ENCODE measurements at regions not wholly inside any gene's neighbourhood (a gene's known extent, or its start where the extent isn't known, plus 50 kb on each side); places are given as distances from the start of the nearest gene placed in this dataset.

- DNase-seq (ENCODE audit: low spot score) = no peak
Measured at GRCh38 chr3:161800985-161801559, 304.5 kb downstream of the OTOL1 start.

GRCh38 chr3:161818106-161818505 is 321.5 kb downstream of the OTOL1 start:
- no peak for DNase-seq (ENCODE audit: low spot score)

DNA sequence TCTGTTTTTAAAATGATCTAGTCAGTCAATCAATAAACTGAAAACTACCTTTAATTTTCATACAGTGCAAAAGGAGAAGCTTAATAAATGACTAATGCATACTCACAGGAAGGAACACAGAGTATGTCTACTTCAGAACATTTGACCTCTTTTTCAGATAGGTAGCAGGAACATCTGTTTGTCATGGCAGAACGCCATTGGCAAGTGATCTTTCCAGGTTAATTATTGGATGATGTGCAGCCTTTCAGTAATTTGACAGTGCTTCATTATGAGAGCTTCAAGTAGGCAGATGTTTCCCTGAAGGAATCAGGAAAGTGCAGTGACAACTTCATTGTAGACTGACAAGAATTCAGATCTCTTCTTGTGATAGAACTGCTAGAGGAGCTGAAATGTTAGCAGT is 325.0 kb downstream of the OTOL1 start:
- peak; percentile 62 for DNase-seq (ENCODE audit: low spot score)

DNA sequence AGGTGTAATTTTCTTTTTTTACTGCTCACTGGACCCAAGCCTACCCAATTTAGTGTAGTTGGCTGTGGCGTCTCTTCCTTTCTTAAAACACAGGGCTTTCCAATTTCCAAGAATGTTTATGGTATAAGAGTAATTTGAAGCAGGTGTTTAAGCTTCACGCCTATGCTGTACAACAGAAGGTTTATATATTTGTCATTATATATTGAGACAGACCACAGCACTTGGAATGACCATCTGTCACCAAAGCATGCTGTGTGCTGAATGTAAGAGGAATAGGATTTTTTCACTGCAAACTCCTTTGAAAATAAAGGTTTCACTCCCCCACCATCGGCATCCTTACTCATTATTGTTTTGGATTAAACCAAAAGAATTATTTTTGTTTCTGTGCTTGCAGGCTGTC is 325.7 kb downstream of the OTOL1 start:
- no peak for DNase-seq (ENCODE audit: low spot score)

DNA sequence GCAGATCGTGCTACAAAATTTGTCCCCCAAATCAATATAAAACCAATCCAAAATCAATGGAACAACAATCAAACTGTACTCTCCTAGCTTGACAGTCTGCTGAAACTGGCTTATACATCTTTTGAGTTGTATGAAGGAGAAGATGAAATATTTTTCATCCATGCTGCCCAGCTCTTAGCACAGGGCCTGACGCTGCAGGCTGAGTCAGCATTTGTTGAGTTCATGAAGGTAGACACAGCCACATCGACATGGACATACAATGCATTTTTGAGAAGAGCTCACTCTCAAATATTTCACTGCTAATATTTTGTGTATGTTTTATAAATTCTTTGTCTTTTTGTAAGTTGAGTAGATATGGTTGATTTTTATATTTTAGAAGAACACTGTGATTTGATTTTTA is 327.3 kb downstream of the OTOL1 start:
- no peak for DNase-seq (ENCODE audit: low spot score)

DNA sequence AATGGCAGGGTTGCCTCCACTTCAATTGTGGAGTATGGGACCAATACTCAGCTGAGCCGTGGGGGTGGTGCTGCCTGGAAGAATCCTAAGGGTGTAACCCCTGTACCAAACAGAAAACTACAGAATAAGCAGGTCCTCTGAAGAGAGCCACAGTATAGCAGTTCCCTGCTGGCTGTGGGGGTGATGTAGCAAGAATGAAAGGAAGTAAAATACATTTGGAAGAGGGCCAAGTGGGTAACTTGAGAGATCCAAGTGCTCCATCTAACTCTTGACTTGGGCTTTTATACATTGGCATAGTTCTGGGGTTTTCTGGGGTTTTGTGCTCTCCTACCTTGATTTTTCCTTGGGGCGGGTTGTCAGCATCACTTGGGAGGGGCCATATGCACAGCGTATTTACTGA is 341.4 kb downstream of the OTOL1 start:
- DNase-seq (ENCODE audit: low spot score) = no peak

DNA sequence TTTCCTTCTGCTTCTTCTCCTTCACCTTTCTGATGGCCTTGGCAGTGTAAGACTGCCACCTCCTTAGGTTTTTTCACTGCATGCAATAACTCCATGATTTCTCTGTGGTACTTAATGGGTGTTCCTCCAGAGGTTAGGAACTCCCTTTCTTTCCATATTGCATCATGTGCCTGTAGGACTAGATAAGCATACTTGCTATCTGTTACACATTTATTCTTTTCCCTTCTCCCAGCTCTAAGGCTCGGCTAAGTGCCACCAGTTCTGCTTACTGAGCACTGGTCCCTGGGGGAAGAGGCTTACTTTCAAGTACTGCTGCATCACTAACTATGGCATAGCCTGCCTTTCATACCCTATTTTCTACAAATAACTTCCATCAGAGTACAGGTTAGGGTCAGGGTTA is 351.8 kb downstream of the OTOL1 start:
- DNase-seq (ENCODE audit: low spot score) = no peak

DNA sequence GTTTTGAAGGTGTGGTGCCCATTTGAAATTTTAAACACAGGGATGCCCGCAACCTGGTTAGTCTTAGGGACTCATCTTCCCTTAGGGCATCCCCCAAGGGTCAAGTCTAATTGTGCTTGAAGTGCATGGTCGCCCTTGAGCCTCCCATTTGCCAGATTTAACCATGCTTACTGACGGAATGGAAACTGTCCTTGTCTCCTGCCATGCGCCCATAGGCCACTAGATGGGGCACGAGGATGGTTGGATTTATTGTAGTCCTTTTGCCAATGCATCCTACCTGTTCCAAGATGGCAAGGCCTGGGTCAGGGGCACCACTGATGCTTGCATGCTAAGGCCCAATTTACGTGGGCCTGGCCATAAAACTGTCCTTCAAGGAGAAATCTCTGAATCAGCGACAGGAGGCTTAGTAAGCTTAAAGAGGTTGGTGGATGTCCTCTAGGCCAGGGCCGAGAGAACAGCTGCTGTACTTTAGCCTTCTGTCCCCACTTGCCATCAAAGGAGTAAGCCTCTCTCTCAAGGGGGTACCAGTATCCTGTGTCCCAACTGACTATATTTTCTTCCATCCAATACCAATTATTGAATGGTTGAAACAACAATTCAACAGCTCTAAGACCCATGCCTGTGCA is 355.4 kb downstream of the OTOL1 start:
- DNase-seq (ENCODE audit: low spot score) = peak; percentile 63

GRCh38 chr3:161852744-161853143 is 356.1 kb downstream of the OTOL1 start:
- DNase-seq (ENCODE audit: low spot score) = no peak

GRCh38 chr3:161854232-161854771 is 357.7 kb downstream of the OTOL1 start:
- DNase-seq (ENCODE audit: low spot score) = peak; percentile 18

GRCh38 chr3:161859057-161859456 is 362.4 kb downstream of the OTOL1 start:
- no peak for DNase-seq (ENCODE audit: low spot score)

DNA sequence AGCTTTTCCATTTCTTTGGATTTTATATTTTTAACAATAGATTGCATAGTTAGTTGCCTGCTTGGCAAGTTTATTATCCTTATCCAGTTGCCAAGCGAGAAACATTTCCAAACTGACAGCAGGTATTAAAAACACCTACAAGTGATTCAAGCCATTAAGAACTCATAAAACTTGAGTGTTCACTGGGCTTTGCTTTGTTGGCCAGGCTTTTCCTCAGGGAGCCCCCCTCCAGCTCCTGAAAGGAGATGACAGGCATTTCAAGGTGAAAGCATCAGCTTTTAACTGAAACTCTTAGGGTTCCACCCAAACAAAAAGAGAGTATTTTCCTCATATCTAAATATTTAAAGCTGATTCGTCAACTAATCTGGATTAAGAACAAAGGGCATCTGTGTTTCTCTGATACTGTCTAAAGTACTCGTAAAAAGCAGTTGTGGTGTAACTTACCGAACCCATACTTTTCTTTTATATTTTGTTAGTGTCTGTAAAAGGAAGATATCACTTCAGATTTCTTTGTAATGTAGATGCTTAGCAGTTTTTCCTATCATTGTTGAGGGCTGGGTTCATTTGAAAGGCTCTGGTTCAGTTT is 363.4 kb downstream of the OTOL1 start:
- DNase-seq (ENCODE audit: low spot score) = no peak

DNA sequence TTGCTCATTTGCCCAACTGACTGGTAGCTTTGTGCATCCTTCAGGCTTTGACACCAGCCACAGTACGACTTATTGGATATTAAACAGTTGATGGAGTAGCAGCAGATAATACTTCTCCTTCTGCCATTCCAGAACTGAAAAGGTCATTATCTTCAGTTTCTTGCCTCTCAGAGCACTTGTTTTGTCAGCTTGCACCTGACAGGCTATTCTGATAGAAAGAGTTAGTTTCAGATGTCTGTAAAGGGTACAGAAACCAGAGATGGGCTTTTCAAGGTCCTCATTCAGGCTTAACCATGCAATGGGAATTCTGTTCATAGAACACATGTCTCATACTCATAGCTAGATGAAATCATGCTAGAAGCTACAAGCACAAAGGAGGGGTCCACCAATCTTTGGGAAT is 367.2 kb downstream of the OTOL1 start:
- no peak for DNase-seq (ENCODE audit: low spot score)

GRCh38 chr3:161866176-161866575 is 369.6 kb downstream of the OTOL1 start:
- no peak for DNase-seq (ENCODE audit: low spot score)

- no peak for DNase-seq (ENCODE audit: low spot score)
Measured at GRCh38 chr3:161875483-161875882, 378.9 kb downstream of the OTOL1 start.

DNA sequence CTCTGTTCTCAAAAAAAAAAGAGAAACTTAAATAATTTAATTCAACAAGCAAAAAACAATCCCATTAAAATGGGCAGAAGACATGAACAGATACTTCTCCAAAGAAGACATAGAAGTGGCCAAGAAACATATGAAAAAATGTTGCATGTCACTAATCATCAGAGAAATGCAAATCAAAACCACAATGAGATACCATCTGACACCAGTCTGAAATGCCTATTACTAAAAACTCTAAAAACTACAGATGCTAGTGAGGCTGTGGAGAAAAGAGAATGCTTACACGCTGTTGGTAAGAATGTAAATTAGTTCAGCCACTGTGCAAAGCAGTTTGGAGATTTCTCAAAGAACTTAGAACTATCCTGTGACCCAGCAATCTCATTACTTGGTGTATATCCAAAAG is 382.9 kb downstream of the OTOL1 start:
- DNase-seq (ENCODE audit: low spot score) = no peak

DNA sequence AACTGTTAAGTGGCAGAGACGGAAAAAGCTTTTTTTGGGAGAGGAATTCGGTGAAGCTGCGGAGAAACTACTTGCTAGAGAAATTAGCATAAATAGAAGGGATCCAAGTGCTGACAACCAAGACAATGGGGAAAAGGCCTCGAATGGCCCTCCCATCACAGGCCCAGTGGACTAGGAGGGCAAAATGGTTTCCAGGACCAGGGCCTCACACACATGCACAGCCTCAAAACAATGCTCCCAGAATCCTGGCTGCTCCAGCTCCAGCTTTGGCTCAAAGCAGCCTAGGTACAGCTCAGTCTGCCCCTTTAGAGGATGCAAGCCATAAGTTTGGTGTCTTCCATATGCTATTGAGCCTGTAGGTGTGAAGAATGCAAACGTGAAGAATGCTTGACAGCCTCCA is 388.2 kb downstream of the OTOL1 start:
- DNase-seq (ENCODE audit: low spot score) = no peak

DNA sequence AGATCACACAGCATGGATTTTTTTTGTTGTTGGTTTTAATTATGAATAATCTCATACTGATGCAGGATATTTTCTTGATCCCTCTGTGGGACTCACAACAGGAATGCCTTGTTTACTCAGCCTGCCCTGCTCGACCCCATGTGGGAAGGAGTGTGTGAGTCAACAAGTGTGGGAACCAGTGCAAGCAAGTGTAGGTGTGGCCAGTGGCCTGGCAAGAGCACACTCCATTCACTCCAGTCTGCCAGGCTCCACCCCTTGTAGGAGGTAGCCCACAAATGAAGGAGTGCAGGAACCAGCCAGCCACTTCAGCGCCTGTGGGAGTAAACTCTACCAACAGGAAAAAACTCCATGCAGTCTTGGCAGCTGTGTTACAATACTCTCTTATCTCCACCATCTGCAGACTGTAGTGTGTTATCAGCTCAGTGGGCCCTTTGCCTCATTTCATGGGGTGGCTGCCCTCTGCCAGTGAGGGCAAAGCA is 393.6 kb downstream of the OTOL1 start:
- DNase-seq (ENCODE audit: low spot score) = peak; percentile 8

DNA sequence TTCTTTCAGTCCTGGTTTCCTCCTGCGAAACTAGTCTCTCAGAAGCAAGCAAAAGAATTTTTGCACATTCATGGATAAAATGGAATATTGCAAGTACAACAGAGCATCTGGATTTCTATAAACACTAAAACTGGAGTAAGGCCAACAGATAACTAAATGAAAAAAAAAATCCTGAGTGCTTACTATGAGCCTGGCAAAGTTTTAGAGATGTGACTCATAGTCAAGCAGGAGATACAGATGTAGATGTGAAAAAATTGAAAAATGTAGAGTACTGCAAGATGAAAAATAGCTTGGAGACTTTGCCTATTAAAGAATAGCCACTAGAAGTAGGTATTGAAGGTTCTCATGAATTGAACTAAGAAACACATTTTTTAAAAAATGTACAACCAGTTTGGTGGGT is 397.4 kb downstream of the OTOL1 start:
- DNase-seq (ENCODE audit: low spot score) = no peak

GRCh38 chr3:161894657-161895056 is 398.0 kb downstream of the OTOL1 start:
- DNase-seq (ENCODE audit: low spot score) = no peak

DNA sequence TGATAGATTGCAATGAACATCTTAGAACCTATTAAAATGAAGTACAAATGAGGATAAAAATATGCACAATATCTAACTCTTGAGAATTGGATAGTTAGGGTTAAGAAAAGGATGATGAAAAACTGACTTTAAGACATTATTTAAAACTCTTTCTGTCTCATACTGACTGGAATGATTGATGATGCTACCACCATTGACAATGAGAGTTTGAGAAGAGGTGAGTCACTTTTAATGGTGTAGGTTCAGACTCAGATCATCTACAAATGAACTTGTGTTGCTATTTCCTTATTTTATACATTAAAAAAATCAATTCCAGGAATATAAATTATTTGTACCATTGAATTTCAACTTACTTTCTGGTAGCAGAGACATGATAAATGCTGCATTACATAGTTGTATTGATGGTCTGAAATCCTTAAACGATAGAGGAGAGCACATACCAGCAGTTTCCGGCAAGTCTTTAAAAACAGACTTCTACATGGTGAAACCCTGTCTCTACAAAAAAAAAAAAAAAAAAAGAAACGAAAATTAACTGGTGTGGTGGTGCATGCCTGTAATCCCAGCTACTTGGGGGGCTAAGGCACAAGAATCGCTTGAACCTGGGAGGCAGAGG is 409.0 kb downstream of the OTOL1 start:
- DNase-seq (ENCODE audit: low spot score) = no peak

- peak; percentile 26 for DNase-seq (ENCODE audit: low spot score)
Measured at GRCh38 chr3:161913786-161914389, 417.3 kb downstream of the OTOL1 start.
